ENCODE measurements at regions not wholly inside any gene's neighbourhood (a gene's known extent, or its start where the extent isn't known, plus 50 kb on each side); places are given as distances from the start of the nearest gene placed in this dataset.

- ATAC-seq = no peak
- in situ Hi-C loops (cut with HindIII; ENCODE audit: low pct_unique_long_range_greater_than_20kb, low sequenced_read_pairs) (no loop called here), intact Hi-C loops (cut with micrococcal nuclease; ENCODE audit: unreplicated experiment) (no loop called here)
- H3K27me3 ChIP-seq (ENCODE audit: control insufficient read depth, insufficient read depth, low read length) = no peaks in the 10 kb centered on the region
- H3K4me1 ChIP-seq (ENCODE audit: control insufficient read depth, insufficient read depth, low read length) = no peaks in the 10 kb centered on the region; the same call in 1 of the 2 replicates
- H3K27ac ChIP-seq (ENCODE audit: low read length) = no peak overlapping the region
- POLR2A ChIA-PET = no interaction called here
- CTCF ChIA-PET = no interaction called here
- H3K4me3 ChIP-seq (ENCODE audit: low read depth in 2 of 2, low read length in 2 of 2) = no peak overlapping the region
- no peak for TF ChIP-seq POLR2AphosphoS5 (IDR thresholded peaks at IDR 0.05; ENCODE audit: low read depth, low read length)
- no peak for TF ChIP-seq SIN3A (IDR thresholded peaks at IDR 0.05; ENCODE audit: borderline replicate concordance, insufficient read depth, low read depth, low read length)
- no peak for TF ChIP-seq TCF7L2 (IDR thresholded peaks at IDR 0.05; ENCODE audit: low read depth, low read length)
- TF ChIP-seq CTCF (IDR thresholded peaks at IDR 0.05) = no peak
- TF ChIP-seq REST (IDR thresholded peaks at IDR 0.05; ENCODE audit: insufficient read depth in 1 of 2, low read depth in 2 of 2, low read length in 1 of 2) = no peak
- H3K9me3 ChIP-seq (ENCODE audit: control insufficient read depth, insufficient read depth, low read depth, low read length) = no peaks in the 10 kb centered on the region
- no peak for DNase-seq (ENCODE audit: low read depth, low spot score)
- no peaks in the 10 kb centered on the region for H3K36me3 ChIP-seq (ENCODE audit: control insufficient read depth, insufficient read depth, low read length)
- no TSS peak for BruUV-seq (replicated peaks)
Measured at GRCh38 chr2:12616456-12617156, 100.1 kb upstream of the TRIB2 start.

GRCh38 chr2:12617366-12617765, 99.4 kb upstream of the TRIB2 start:
- in situ Hi-C loops (cut with HindIII; ENCODE audit: low pct_unique_long_range_greater_than_20kb, low sequenced_read_pairs) = no loop called here
- intact Hi-C loops (cut with micrococcal nuclease; ENCODE audit: unreplicated experiment) = no loop called here
- Histone ChIP-seq H3K27me3 (ENCODE audit: control insufficient read depth, insufficient read depth, low read length) (no peaks in the 10 kb centered on the region), H3K36me3 (ENCODE audit: control insufficient read depth, insufficient read depth, low read length) (no peaks in the 10 kb centered on the region), H3K4me3 (ENCODE audit: low read depth in 2 of 2, low read length in 2 of 2) (no peak overlapping the region), H3K27ac (ENCODE audit: low read length) (no peak overlapping the region), H3K9me3 (ENCODE audit: control insufficient read depth, insufficient read depth, low read depth, low read length) (no peaks in the 10 kb centered on the region), H3K4me1 (ENCODE audit: control insufficient read depth, insufficient read depth, low read length) (no peaks in the 10 kb centered on the region; the same call in 1 of the 2 replicates)
- ChIA-PET CTCF (no interaction called here), POLR2A (no interaction called here)
- TF ChIP-seq TCF7L2 (IDR thresholded peaks at IDR 0.05; ENCODE audit: low read depth, low read length) (no peak), CTCF (IDR thresholded peaks at IDR 0.05) (no peak), SIN3A (IDR thresholded peaks at IDR 0.05; ENCODE audit: borderline replicate concordance, insufficient read depth, low read depth, low read length) (no peak), POLR2AphosphoS5 (IDR thresholded peaks at IDR 0.05; ENCODE audit: low read depth, low read length) (no peak), REST (IDR thresholded peaks at IDR 0.05; ENCODE audit: insufficient read depth in 1 of 2, low read depth in 2 of 2, low read length in 1 of 2) (no peak)
- DNase-seq (ENCODE audit: low read depth, low spot score) (no peak), ATAC-seq (no peak)
- no TSS peak for BruUV-seq (replicated peaks)

Data from Panc1 (cell line).